Small intestine (tissue), 7 donors: ENCODE measurements at regions not wholly inside any gene's neighbourhood (a gene's known extent, or its start where the extent isn't known, plus 50 kb on each side); places are given as distances from the start of the nearest gene placed in this dataset.
"Not testable (repeated sequence)": the region's sequence is repeated elsewhere in the genome, so short reads cannot be mapped to it uniquely, and the experiment has no call there.

Source experiments
- DNase-seq, 2 donors: peaks; one replicate each; pipeline versions ENCODE4 v3.0.0 to v3.0.0-alpha.2; 2013
- FAIRE-seq: peaks from 2 replicates; lab custom pipeline; 2012; peaks lifted over from hg19 to GRCh38; lab: Jason Lieb, UNC
- H3K27ac ChIP-seq, 3 donors: one replicate each; pipeline ENCODE4 v1.5.1; 2013; ENCODE audit warnings: low read length in 2 of 3, mild to moderate bottlenecking in 2 of 3, control low read depth in 1 of 3, inconsistent platforms in 1 of 3, low read depth in 1 of 3, moderate library complexity in 1 of 3
- H3K27me3 ChIP-seq, 3 donors: one replicate each; pipeline ENCODE4 v1.6.1; 2013; ENCODE audit warnings: low read length in 3 of 3, inconsistent platforms in 1 of 3; ENCODE audit not compliant: control insufficient read depth in 3 of 3, insufficient read depth in 3 of 3
- H3K36me3 ChIP-seq, 3 donors: one replicate each; pipeline ENCODE4 v1.6.1; 2013; ENCODE audit warnings: low read length in 3 of 3, inconsistent platforms in 1 of 3, low read depth in 1 of 3, mild to moderate bottlenecking in 1 of 3, moderate library complexity in 1 of 3; ENCODE audit not compliant: control insufficient read depth in 3 of 3, insufficient read depth in 2 of 3
- H3K4me1 ChIP-seq, 3 donors: one replicate each; pipeline ENCODE4 v1.6.1; 2013; ENCODE audit warnings: low read length in 2 of 3, inconsistent platforms in 1 of 3, low read depth in 1 of 3, mild to moderate bottlenecking in 1 of 3, moderate library complexity in 1 of 3; ENCODE audit not compliant: control insufficient read depth in 3 of 3, insufficient read depth in 2 of 3
- H3K4me3 ChIP-seq, 3 donors: one replicate each; pipeline ENCODE4 v1.5.1; 2013; ENCODE audit warnings: low read length in 3 of 3, control low read depth in 1 of 3, inconsistent platforms in 1 of 3, low read depth in 1 of 3, mild to moderate bottlenecking in 1 of 3, moderate library complexity in 1 of 3
- H3K9me3 ChIP-seq, 2 donors: one replicate each; pipeline ENCODE4 v1.6.1; 2013; ENCODE audit warnings: low read depth in 1 of 2, low read length in 1 of 2; ENCODE audit not compliant: control insufficient read depth in 2 of 2, insufficient read depth in 1 of 2
- WGBS, 3 donors: extraction: QIAGEN DNeasy Blood & Tissue Kit; methylation state at CpG; one replicate each; pipeline ENCODE4 v1.1.7; 2013; 5-methylcytosine and 5-hydroxymethylcytosine counted together
- donor health status: healthy with polysubstance abuse.
- donor health status: control.
- donor health status: control.
- donor health status: Bipolar disorder and iron deficiency.
- donor health status: healthy.

DNA sequence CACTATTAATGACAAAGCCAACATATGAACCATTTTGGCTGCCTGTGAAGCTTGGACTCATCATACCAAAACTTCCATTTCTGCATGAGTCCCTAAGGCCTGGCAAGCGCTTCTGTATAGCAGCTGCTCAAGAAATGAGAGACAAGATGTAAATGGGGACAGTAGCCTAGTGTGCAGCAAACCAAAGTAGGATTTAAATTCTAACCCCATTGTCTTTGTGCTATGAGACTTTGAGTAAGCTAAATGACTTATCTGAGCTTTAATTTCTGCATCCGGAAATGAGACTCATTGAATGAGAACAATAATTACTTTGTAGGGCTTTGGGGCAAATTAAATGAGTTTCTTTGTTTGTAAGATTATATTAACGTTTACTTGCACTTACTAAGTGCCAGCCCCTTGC is 536.4 kb upstream of the CDH7 start:
- H3K27ac ChIP-seq = no peak overlapping the region
- H3K27me3 ChIP-seq = no peaks in the 10 kb centered on the region
- H3K9me3 ChIP-seq = no peaks in the 10 kb centered on the region
- FAIRE-seq (no peak), DNase-seq (no peak)
- no peaks in the 10 kb centered on the region for H3K36me3 ChIP-seq
- 75 to 81% (median 81%) methylated on average over 3 of the region's 3 CpGs for WGBS, 3 donors
- no peaks in the 10 kb centered on the region for H3K4me1 ChIP-seq
- H3K4me3 ChIP-seq = no peak overlapping the region

- no peaks in the 10 kb centered on the region for H3K4me1 ChIP-seq
- no peaks in the 10 kb centered on the region for H3K9me3 ChIP-seq
- no peaks in the 10 kb centered on the region for H3K36me3 ChIP-seq
- WGBS, 3 donors = 83 to 87% (median 86%) methylated on average over 23 to 24 of the region's 24 CpGs
- no peaks in the 10 kb centered on the region for H3K27me3 ChIP-seq
- DNase-seq (no peak), FAIRE-seq (no peak)
- H3K4me3 ChIP-seq = no peak overlapping the region
- no peak overlapping the region for H3K27ac ChIP-seq
These were observed 544.1 kb upstream of the CDH7 start for GRCh38 chr18:65206551-65207260.

GRCh38 chr18:65202091-65202490 is 548.7 kb upstream of the CDH7 start:
- DNase-seq (no peak), FAIRE-seq (no peak)
- Histone ChIP-seq H3K9me3 (no peaks in the 10 kb centered on the region), H3K27me3 (no peaks in the 10 kb centered on the region), H3K4me1 (no peaks in the 10 kb centered on the region), H3K27ac (no peak overlapping the region), H3K4me3 (no peak overlapping the region), H3K36me3 (no peaks in the 10 kb centered on the region)
- 80 to 85% (median 85%) methylated on average over 4 of the region's 4 CpGs for WGBS, 3 donors

DNA sequence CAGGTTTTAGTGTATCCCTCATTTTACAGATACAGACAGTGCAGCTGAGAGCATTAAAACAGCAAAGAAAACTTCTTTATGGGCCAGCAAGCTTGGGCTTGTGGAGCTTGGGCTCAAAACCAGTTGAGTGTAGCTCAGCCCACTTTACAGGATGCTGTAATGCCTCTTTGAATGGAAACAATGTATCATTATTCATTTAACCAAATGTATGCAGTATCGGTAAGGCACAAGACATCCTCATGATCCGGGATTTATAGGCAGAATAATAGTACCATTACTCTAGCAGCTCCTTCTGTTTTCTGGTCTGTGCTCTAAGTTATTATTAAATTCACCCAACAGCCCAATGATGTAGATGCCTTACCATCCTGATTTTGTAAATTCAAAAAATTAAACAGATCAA is 575.1 kb upstream of the CDH7 start:
- FAIRE-seq (no peak), DNase-seq (no peak)
- no peaks in the 10 kb centered on the region for H3K36me3 ChIP-seq
- WGBS, 3 donors = 90 to 94% (median 94%) methylated on average over 2 of the region's 2 CpGs
- H3K4me1 ChIP-seq = no peaks in the 10 kb centered on the region
- no peak overlapping the region for H3K4me3 ChIP-seq
- H3K9me3 ChIP-seq = no peaks in the 10 kb centered on the region
- H3K27me3 ChIP-seq = no peaks in the 10 kb centered on the region
- H3K27ac ChIP-seq = no peak overlapping the region

GRCh38 chr18:65162086-65162485 is 588.7 kb upstream of the CDH7 start:
- DNase-seq, H3K9me3 ChIP-seq, FAIRE-seq, H3K36me3 ChIP-seq, H3K4me3 ChIP-seq, H3K4me1 ChIP-seq, H3K27me3 ChIP-seq, H3K27ac ChIP-seq: not testable (repeated sequence)
- WGBS, 3 donors = 90 to 95% (median 92%) methylated on average over 13 of the region's 13 CpGs

GRCh38 chr18:65146482-65147021 is 604.3 kb upstream of the CDH7 start:
- Histone ChIP-seq H3K9me3 (peaks cover 0 to 4% of the 10 kb centered on the region in 2 donors), H3K27ac (no peak overlapping the region), H3K4me3 (no peak overlapping the region), H3K4me1 (no peaks in the 10 kb centered on the region), H3K36me3 (no peaks in the 10 kb centered on the region), H3K27me3 (no peaks in the 10 kb centered on the region)
- DNase-seq = no peak
- FAIRE-seq = no peak
- 45 to 74% (median 67%) methylated on average over 2 of the region's 2 CpGs for WGBS, 3 donors

GRCh38 chr18:65145312-65145711 is 605.5 kb upstream of the CDH7 start:
- peaks cover 0 to 4% of the 10 kb centered on the region in 2 donors for H3K9me3 ChIP-seq
- no peaks in the 10 kb centered on the region for H3K4me1 ChIP-seq
- H3K27me3 ChIP-seq = no peaks in the 10 kb centered on the region
- DNase-seq = no peak
- H3K4me3 ChIP-seq = no peak overlapping the region
- no peaks in the 10 kb centered on the region for H3K36me3 ChIP-seq
- FAIRE-seq = no peak
- H3K27ac ChIP-seq = no peak overlapping the region

GRCh38 chr18:65133610-65134009 is 617.2 kb upstream of the CDH7 start:
- Histone ChIP-seq H3K9me3 (peaks cover 0 to 2% of the 10 kb centered on the region in 2 donors), H3K27me3 (no peaks in the 10 kb centered on the region), H3K36me3 (no peaks in the 10 kb centered on the region), H3K27ac (no peak overlapping the region), H3K4me3 (no peak overlapping the region), H3K4me1 (no peaks in the 10 kb centered on the region)
- FAIRE-seq (no peak), DNase-seq (no peak)
- 63 to 70% (median 69%) methylated on average over 1 of the region's 1 CpG for WGBS, 3 donors

GRCh38 chr18:65124633-65125032 is 626.2 kb upstream of the CDH7 start:
- 48 to 58% (median 57%) methylated on average over 3 of the region's 3 CpGs for WGBS, 3 donors
- no peak for FAIRE-seq
- H3K9me3 ChIP-seq = peaks cover 0 to 16% of the 10 kb centered on the region in 2 donors
- DNase-seq = peak in 1 of 2 donors; percentile 0
- H3K27me3 ChIP-seq = no peaks in the 10 kb centered on the region
- H3K36me3 ChIP-seq = no peaks in the 10 kb centered on the region
- H3K27ac ChIP-seq = no peak overlapping the region
- no peak overlapping the region for H3K4me3 ChIP-seq
- no peaks in the 10 kb centered on the region for H3K4me1 ChIP-seq
